Body of pancreas (tissue), 4 donors: ENCODE measurements at regions not wholly inside any gene's neighbourhood (a gene's known extent, or its start where the extent isn't known, plus 50 kb on each side); places are given as distances from the start of the nearest gene placed in this dataset.

Source experiments
- POLR2A ChIP-seq, 3 donors: fragments of 450-650 bp; IDR thresholded peaks; one replicate each; pipeline ENCODE4 v1.6.1; 2016; ENCODE audit warnings: antibody characterized with exemption in 3 of 3, mild to moderate bottlenecking in 2 of 3
- TF ChIP-seq, protein P1 (sequence below), 7 experiments: fragments of 450-650 bp in 4 of 7; fragments of 200-600 bp in 3 of 7; sonication (generic) in 3 of 7; IDR thresholded peaks; one replicate each; pipeline ENCODE4 v1.5.1; 2016 to 2019; ENCODE audit warnings: antibody characterized with exemption in 7 of 7

DNA sequence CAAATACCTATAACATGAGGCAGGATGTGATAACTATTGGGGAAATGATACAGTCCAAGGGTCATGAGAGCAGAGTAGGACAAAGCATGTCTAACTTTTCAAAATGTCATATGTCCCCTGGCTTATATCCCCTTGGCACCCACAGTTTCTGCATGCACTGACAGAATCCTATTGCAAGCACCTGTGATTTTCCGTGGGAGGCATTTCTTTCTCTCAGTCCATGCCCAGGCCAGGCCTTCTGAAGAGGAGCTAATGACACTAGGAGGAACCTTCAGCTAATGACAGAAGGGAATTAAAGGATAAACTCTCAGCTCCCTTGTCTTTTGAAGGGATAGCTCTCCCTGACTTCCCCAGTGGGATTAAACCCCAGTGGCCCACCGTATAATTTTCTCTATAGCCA lies 249.2 kb downstream of the TTC6 start:
- no peak for TF ChIP-seq POLR2A (IDR thresholded peaks at IDR 0.05)
- TF ChIP-seq, protein P1, sequence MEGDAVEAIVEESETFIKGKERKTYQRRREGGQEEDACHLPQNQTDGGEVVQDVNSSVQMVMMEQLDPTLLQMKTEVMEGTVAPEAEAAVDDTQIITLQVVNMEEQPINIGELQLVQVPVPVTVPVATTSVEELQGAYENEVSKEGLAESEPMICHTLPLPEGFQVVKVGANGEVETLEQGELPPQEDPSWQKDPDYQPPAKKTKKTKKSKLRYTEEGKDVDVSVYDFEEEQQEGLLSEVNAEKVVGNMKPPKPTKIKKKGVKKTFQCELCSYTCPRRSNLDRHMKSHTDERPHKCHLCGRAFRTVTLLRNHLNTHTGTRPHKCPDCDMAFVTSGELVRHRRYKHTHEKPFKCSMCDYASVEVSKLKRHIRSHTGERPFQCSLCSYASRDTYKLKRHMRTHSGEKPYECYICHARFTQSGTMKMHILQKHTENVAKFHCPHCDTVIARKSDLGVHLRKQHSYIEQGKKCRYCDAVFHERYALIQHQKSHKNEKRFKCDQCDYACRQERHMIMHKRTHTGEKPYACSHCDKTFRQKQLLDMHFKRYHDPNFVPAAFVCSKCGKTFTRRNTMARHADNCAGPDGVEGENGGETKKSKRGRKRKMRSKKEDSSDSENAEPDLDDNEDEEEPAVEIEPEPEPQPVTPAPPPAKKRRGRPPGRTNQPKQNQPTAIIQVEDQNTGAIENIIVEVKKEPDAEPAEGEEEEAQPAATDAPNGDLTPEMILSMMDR (IDR thresholded peaks at IDR 0.05) = no peak
